Colonic mucosa (tissue), 4 donors: ENCODE measurements at regions not wholly inside any gene's neighbourhood (a gene's known extent, or its start where the extent isn't known, plus 50 kb on each side); places are given as distances from the start of the nearest gene placed in this dataset.

Source experiments
- DNase-seq: peaks from one replicate; pipeline ENCODE4 v3.0.0-alpha.2; 2020
- H3K27ac ChIP-seq: fragments of 200-600 bp; one replicate; pipeline ENCODE4 v1.8.0; 2021
- H3K27me3 ChIP-seq: fragments of 200-600 bp; one replicate; pipeline ENCODE4 v1.8.0; 2021
- H3K36me3 ChIP-seq: fragments of 200-600 bp; one replicate; pipeline ENCODE4 v1.8.0; 2021
- H3K4me1 ChIP-seq: fragments of 200-600 bp; one replicate; pipeline ENCODE4 v1.8.0; 2021; ENCODE audit warnings: mild to moderate bottlenecking
- H3K4me3 ChIP-seq: fragments of 200-600 bp; one replicate; pipeline ENCODE4 v1.8.0; 2021
- H3K9ac ChIP-seq, 2 donors: one replicate each; pipeline ENCODE4 v1.7.0; 2013; ENCODE audit warnings: control low read depth in 2 of 2, low read depth in 2 of 2, low read length in 2 of 2
- H3K9me3 ChIP-seq: fragments of 200-600 bp; one replicate; pipeline ENCODE4 v1.8.0; 2021
- CTCF ChIP-seq: fragments of 200-600 bp; IDR thresholded peaks from one replicate; pipeline ENCODE4 v1.8.0; 2022; ENCODE audit warnings: antibody characterized with exemption, mild to moderate bottlenecking
- intact Hi-C: fragments of 100-400 bp; cut with DNase I; formaldehyde crosslinking; loops from one replicate; pipeline ENCODE4 v1.14.1; 2022
- donor health status: healthy.
- donor health status: DM: no; HTN: no; CAD: no.
- donor health status: DM: no; HTN: no; CAD: no.

GRCh38 chr1:194469282-194469681 lies 1282.9 kb upstream of the B3GALT2 start:
- TF ChIP-seq CTCF: no peak
- Histone ChIP-seq H3K27me3 (no peaks in the 10 kb centered on the region), H3K9ac (no peak overlapping the region), H3K27ac (no peak overlapping the region), H3K4me3 (no peak overlapping the region), H3K36me3 (no peaks in the 10 kb centered on the region), H3K4me1 (no peaks in the 10 kb centered on the region), H3K9me3 (no peaks in the 10 kb centered on the region)
- intact Hi-C loops: no loop called here
- DNase-seq: no peak

- H3K4me3 ChIP-seq: no peak overlapping the region
- H3K36me3 ChIP-seq: no peaks in the 10 kb centered on the region
- intact Hi-C loops: no loop called here
- H3K9me3 ChIP-seq: no peaks in the 10 kb centered on the region
- H3K9ac ChIP-seq: no peak overlapping the region
- no peaks in the 10 kb centered on the region for H3K27me3 ChIP-seq
- TF ChIP-seq CTCF: no peak
- DNase-seq: no peak
- no peaks in the 10 kb centered on the region for H3K4me1 ChIP-seq
- H3K27ac ChIP-seq: no peak overlapping the region
Observed at GRCh38 chr1:194466706-194467105, 1280.3 kb upstream of the B3GALT2 start.

DNA sequence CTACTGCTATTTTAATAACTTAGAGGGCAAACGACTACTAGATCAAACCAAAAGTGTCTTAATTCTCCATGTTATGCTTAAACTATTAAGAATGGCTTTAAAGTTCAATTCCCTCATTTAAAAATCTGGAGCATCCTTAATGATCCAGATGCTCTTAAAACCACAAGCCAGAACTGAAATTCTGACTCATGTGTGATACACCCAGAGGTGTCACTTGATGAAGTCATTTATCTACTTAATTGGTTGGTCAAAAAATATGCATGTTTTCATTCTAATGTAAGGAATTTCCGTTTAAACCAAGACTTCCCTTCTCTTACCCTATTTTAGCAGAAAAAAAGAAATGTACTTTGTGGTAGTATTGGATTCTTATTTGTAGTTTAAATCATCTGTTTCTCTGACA lies 1261.2 kb upstream of the B3GALT2 start:
- no peak overlapping the region for H3K4me3 ChIP-seq
- DNase-seq: no peak
- TF ChIP-seq CTCF: no peak
- no peaks in the 10 kb centered on the region for H3K36me3 ChIP-seq
- H3K27me3 ChIP-seq: no peaks in the 10 kb centered on the region
- no peak overlapping the region for H3K9ac ChIP-seq
- no peaks in the 10 kb centered on the region for H3K4me1 ChIP-seq
- intact Hi-C loops: no loop called here
- no peaks in the 10 kb centered on the region for H3K9me3 ChIP-seq
- H3K27ac ChIP-seq: no peak overlapping the region

GRCh38 chr1:194445244-194445643 lies 1258.8 kb upstream of the B3GALT2 start:
- Histone ChIP-seq H3K36me3 (no peaks in the 10 kb centered on the region), H3K9ac (no peak overlapping the region), H3K4me3 (no peak overlapping the region), H3K9me3 (no peaks in the 10 kb centered on the region), H3K27me3 (no peaks in the 10 kb centered on the region), H3K4me1 (no peaks in the 10 kb centered on the region), H3K27ac (no peak overlapping the region)
- TF ChIP-seq CTCF: no peak
- intact Hi-C loops: no loop called here
- no peak for DNase-seq

GRCh38 chr1:194442901-194443575 lies 1256.6 kb upstream of the B3GALT2 start:
- intact Hi-C loops: no loop called here
- H3K9ac ChIP-seq: no peak overlapping the region
- no peak for DNase-seq
- no peak for TF ChIP-seq CTCF
- no peaks in the 10 kb centered on the region for H3K9me3 ChIP-seq
- no peaks in the 10 kb centered on the region for H3K27me3 ChIP-seq
- H3K27ac ChIP-seq: no peak overlapping the region
- H3K4me3 ChIP-seq: no peak overlapping the region
- no peaks in the 10 kb centered on the region for H3K4me1 ChIP-seq
- no peaks in the 10 kb centered on the region for H3K36me3 ChIP-seq
